ENCODE measurements at regions not wholly inside any gene's neighbourhood (a gene's known extent, or its start where the extent isn't known, plus 50 kb on each side); places are given as distances from the start of the nearest gene placed in this dataset.
"Not testable (repeated sequence)": the region's sequence is repeated elsewhere in the genome, so short reads cannot be mapped to it uniquely, and the experiment has no call there.

GRCh38 chr5:126124706-126125345 is 298.4 kb upstream of the GRAMD2B start:
- TF ChIP-seq CTCF (IDR thresholded peaks at IDR 0.05; ENCODE audit: insufficient read depth, low read depth, low read length) = no peak
- no peak overlapping the region for H3K4me3 ChIP-seq (ENCODE audit: low read depth, low read length)
- peak; percentile 19 for DNase-seq (ENCODE audit: low read depth)

- H3K4me3 ChIP-seq (ENCODE audit: low read depth, low read length) = no peak overlapping the region
- no peak for TF ChIP-seq CTCF (IDR thresholded peaks at IDR 0.05; ENCODE audit: insufficient read depth, low read depth, low read length)
- no peak for DNase-seq (ENCODE audit: low read depth)
Observed at GRCh38 chr5:126125407-126125806, 297.8 kb upstream of the GRAMD2B start.

- no peak for TF ChIP-seq CTCF (IDR thresholded peaks at IDR 0.05; ENCODE audit: insufficient read depth, low read depth, low read length)
- H3K4me3 ChIP-seq (ENCODE audit: low read depth, low read length) = no peak overlapping the region
- no peak for DNase-seq (ENCODE audit: low read depth)
Observed at GRCh38 chr5:126126574-126126973, 296.6 kb upstream of the GRAMD2B start.

- DNase-seq (ENCODE audit: low read depth); H3K4me3 ChIP-seq (ENCODE audit: low read depth, low read length): not testable (repeated sequence)
Observed at GRCh38 chr5:126127371-126127770, 295.8 kb upstream of the GRAMD2B start.

GRCh38 chr5:126129431-126129830 is 293.8 kb upstream of the GRAMD2B start:
- H3K4me3 ChIP-seq (ENCODE audit: low read depth, low read length) = no peak overlapping the region
- no peak for TF ChIP-seq CTCF (IDR thresholded peaks at IDR 0.05; ENCODE audit: insufficient read depth, low read depth, low read length)
- DNase-seq (ENCODE audit: low read depth) = no peak

GRCh38 chr5:126133424-126133823 is 289.8 kb upstream of the GRAMD2B start:
- no peak overlapping the region for H3K4me3 ChIP-seq (ENCODE audit: low read depth, low read length)
- TF ChIP-seq CTCF (IDR thresholded peaks at IDR 0.05; ENCODE audit: insufficient read depth, low read depth, low read length) = no peak
- DNase-seq (ENCODE audit: low read depth) = no peak

- DNase-seq (ENCODE audit: low read depth) = no peak
- no peak for TF ChIP-seq CTCF (IDR thresholded peaks at IDR 0.05; ENCODE audit: insufficient read depth, low read depth, low read length)
- no peak overlapping the region for H3K4me3 ChIP-seq (ENCODE audit: low read depth, low read length)
Observed at GRCh38 chr5:126137891-126138280, 285.3 kb upstream of the GRAMD2B start.

Data from fibroblast of villous mesenchyme (primary cell).